ENCODE measurements at regions not wholly inside any gene's neighbourhood (a gene's known extent, or its start where the extent isn't known, plus 50 kb on each side); places are given as distances from the start of the nearest gene placed in this dataset.

GRCh38 chr2:76008001-76008702 is 297.4 kb upstream of the GCFC2 start:
- no peak for TF ChIP-seq CTCF (IDR thresholded peaks at IDR 0.05)
- TF ChIP-seq POLR2A (IDR thresholded peaks at IDR 0.05), result no peak
